Keratinocyte (primary cell): ENCODE measurements at regions not wholly inside any gene's neighbourhood (a gene's known extent, or its start where the extent isn't known, plus 50 kb on each side); places are given as distances from the start of the nearest gene placed in this dataset.

Experiments used
- DNase-seq: peaks from one replicate; pipeline ENCODE4 v3.0.0-alpha.2; 2011; ENCODE audit warnings: low read depth, missing footprints, low spot score
- FAIRE-seq: peaks from 2 replicates; lab custom pipeline; 2011; peaks lifted over from hg19 to GRCh38; lab: Jason Lieb, UNC
- H2AFZ ChIP-seq: 2 replicates; pipeline ENCODE4 v1.6.0; 2012; ENCODE audit warnings: low read length, control low read depth, inconsistent platforms; ENCODE audit not compliant: control insufficient read depth
- H3K27ac ChIP-seq: 2 replicates; pipeline ENCODE4 v1.5.1; 2011; ENCODE audit warnings: low read length; ENCODE audit not compliant: control insufficient read depth, insufficient read depth
- H3K27me3 ChIP-seq: 3 replicates; pipeline ENCODE4 v1.6.0; 2011; ENCODE audit warnings: low read length; ENCODE audit not compliant: control insufficient read depth, insufficient read depth; ENCODE audit errors: extremely low read depth
- H3K36me3 ChIP-seq, 2 experiments: 2 replicates in 1 of 2; 3 replicates in 1 of 2; pipeline ENCODE4 v1.5.1; 2011; ENCODE audit warnings: low read length in 2 of 2, mild to moderate bottlenecking in 1 of 2; ENCODE audit not compliant: control insufficient read depth in 2 of 2, insufficient read depth in 2 of 2; ENCODE audit errors: extremely low read depth in 1 of 2
- H3K4me1 ChIP-seq: 3 replicates; pipeline ENCODE4 v1.5.1; 2011; ENCODE audit warnings: low read length; ENCODE audit not compliant: control insufficient read depth, insufficient read depth; ENCODE audit errors: extremely low read depth
- H3K4me2 ChIP-seq: 3 replicates; pipeline ENCODE4 v1.6.0; 2011; ENCODE audit warnings: low read depth, low read length; ENCODE audit not compliant: control insufficient read depth, insufficient read depth; ENCODE audit errors: extremely low read depth
- H3K4me3 ChIP-seq, 3 experiments: fragments of 200-600 bp in 1 of 3; sonication (generic) in 1 of 3; 2 replicates in 2 of 3; 3 replicates in 1 of 3; pipeline ENCODE4 v1.5.1; 2011 to 2016; ENCODE audit warnings: low read length in 3 of 3, mild to moderate bottlenecking in 3 of 3, control low read depth in 2 of 3, inconsistent platforms in 1 of 3, low read depth in 1 of 3, mixed read lengths in 1 of 3, mixed run types in 1 of 3, moderate library complexity in 1 of 3; ENCODE audit not compliant: control insufficient read depth in 2 of 3, insufficient read depth in 2 of 3; ENCODE audit errors: extremely low read depth in 1 of 3
- H3K79me2 ChIP-seq: 2 replicates; pipeline ENCODE4 v1.6.0; 2012; ENCODE audit warnings: low read length; ENCODE audit not compliant: control insufficient read depth, insufficient read depth
- H3K9ac ChIP-seq: 3 replicates; pipeline ENCODE4 v1.6.0; 2011; ENCODE audit warnings: low read length; ENCODE audit not compliant: control insufficient read depth, insufficient read depth; ENCODE audit errors: extremely low read depth
- H3K9me1 ChIP-seq: 3 replicates; pipeline ENCODE4 v1.6.0; 2011; ENCODE audit warnings: low read length; ENCODE audit not compliant: control insufficient read depth, insufficient read depth; ENCODE audit errors: extremely low read depth
- H3K9me3 ChIP-seq: 2 replicates; pipeline ENCODE4 v1.5.1; 2012; ENCODE audit warnings: low read depth, low read length; ENCODE audit not compliant: control insufficient read depth
- H4K20me1 ChIP-seq: 3 replicates; pipeline ENCODE4 v1.6.0; 2011; ENCODE audit warnings: low read length; ENCODE audit not compliant: control insufficient read depth, insufficient read depth; ENCODE audit errors: extremely low read depth
- EZH2 ChIP-seq: IDR thresholded peaks from one replicate; pipeline ENCODE4 v1.6.1; 2012; ENCODE audit warnings: inconsistent platforms, mild to moderate bottlenecking, low read length, moderate library complexity
- dilution Hi-C: fragments of 300-500 bp; cut with MboI; formaldehyde crosslinking; loops from one replicate; pipeline ENCODE4 v1.7.0; 2020; ENCODE audit warnings: low sequenced_read_pairs; ENCODE audit not compliant: extremely low pct_ligation_motif_present
- TF ChIP-seq, protein P1 (sequence below), 3 experiments: IDR thresholded peaks in 1 of 3; conservative IDR thresholded peaks in 1 of 3; optimal IDR thresholded peaks in 1 of 3; 2 replicates in 2 of 3; 3 replicates in 1 of 3; pipeline versions ENCODE3 to v1.5.1; 2011; ENCODE audit warnings: low read length in 3 of 3, mild to moderate bottlenecking in 3 of 3, moderate library complexity in 2 of 3, control low read depth in 1 of 3, inconsistent platforms in 1 of 3; ENCODE audit not compliant: insufficient read depth in 2 of 3; ENCODE audit errors: extremely low read depth in 1 of 3

DNA sequence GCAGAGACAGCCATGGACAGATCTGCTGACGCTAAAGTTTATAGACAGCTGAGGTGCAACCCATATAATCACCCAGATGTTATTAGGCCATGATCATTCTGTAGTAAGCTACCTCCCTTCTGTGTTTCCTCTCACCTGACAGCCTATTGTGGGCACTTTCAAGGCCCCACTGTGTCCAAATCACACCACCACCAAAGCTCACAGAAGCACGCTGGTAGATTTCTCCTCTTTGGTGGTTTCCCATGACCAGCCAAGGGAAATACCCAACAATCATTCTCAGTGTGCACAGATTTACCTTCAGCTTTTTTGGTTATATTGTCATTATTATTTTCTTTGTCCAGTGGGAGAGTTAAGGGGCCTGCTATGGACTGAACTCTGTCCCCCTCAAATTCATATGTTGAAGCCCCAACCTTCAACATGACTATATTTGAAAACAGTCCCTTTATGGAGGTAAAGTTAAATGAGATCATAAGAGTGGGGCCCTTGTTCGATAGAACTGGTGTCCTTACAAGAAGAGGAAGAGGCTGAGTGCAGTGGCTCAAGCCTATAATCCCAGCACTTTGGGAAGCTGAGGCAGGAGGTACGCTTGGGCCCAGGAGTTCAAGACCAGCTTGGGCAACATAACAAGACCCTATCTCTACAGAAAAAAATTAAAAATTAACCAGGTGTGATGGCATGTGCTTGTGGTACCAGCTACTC, 74.0 kb upstream of the MSH6 start:
- H4K20me1 ChIP-seq, result no peaks in the 10 kb centered on the region
- DNase-seq, result no peak
- H3K4me2 ChIP-seq, result no peak overlapping the region
- H3K9me3 ChIP-seq, result no peaks in the 10 kb centered on the region
- FAIRE-seq, result no peak
- H3K27me3 ChIP-seq, result no peaks in the 10 kb centered on the region
- no peak overlapping the region for H2AFZ ChIP-seq
- dilution Hi-C loops, result no loop called here
- no peaks in the 10 kb centered on the region for H3K36me3 ChIP-seq
- H3K9ac ChIP-seq, result no peak overlapping the region
- H3K27ac ChIP-seq, result no peak overlapping the region
- H3K4me1 ChIP-seq, result no peaks in the 10 kb centered on the region
- H3K4me3 ChIP-seq, result no peak overlapping the region
- H3K9me1 ChIP-seq, result no peaks in the 10 kb centered on the region
- no peak for TF ChIP-seq EZH2
- TF ChIP-seq, protein P1, sequence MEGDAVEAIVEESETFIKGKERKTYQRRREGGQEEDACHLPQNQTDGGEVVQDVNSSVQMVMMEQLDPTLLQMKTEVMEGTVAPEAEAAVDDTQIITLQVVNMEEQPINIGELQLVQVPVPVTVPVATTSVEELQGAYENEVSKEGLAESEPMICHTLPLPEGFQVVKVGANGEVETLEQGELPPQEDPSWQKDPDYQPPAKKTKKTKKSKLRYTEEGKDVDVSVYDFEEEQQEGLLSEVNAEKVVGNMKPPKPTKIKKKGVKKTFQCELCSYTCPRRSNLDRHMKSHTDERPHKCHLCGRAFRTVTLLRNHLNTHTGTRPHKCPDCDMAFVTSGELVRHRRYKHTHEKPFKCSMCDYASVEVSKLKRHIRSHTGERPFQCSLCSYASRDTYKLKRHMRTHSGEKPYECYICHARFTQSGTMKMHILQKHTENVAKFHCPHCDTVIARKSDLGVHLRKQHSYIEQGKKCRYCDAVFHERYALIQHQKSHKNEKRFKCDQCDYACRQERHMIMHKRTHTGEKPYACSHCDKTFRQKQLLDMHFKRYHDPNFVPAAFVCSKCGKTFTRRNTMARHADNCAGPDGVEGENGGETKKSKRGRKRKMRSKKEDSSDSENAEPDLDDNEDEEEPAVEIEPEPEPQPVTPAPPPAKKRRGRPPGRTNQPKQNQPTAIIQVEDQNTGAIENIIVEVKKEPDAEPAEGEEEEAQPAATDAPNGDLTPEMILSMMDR (optimal IDR thresholded peaks at IDR 0.05 in 1 of 3, IDR thresholded peaks at IDR 0.05 in 1 of 3, conservative IDR thresholded peaks at IDR 0.05 in 1 of 3; ENCODE audit: extremely low read depth in 1 of 3, insufficient read depth in 2 of 3, low read length in 3 of 3), result no peak
- no peaks in the 10 kb centered on the region for H3K79me2 ChIP-seq

DNA sequence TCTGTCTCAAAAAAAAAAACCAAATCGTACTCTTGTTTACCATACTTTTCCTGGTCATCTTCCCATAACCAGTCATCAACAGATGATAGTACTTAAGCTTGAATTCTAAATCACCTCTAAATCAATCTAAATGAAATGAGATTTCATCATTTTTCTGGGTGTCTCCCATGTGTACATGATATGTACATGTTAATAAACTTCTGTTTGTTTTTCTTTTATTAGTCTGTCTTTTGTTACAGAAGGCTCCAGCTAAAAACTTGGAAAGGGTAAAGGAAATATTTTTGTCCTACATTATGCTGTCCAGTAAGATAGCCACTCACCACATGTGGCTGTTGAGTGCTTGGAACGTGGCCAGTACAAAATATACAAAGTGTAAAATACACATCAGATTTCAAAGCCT, 78.7 kb upstream of the MSH6 start:
- no peak overlapping the region for H2AFZ ChIP-seq
- H3K4me1 ChIP-seq, result no peaks in the 10 kb centered on the region
- H3K9me1 ChIP-seq, result no peaks in the 10 kb centered on the region
- H3K4me3 ChIP-seq, result no peak overlapping the region
- H3K9ac ChIP-seq, result no peak overlapping the region
- H3K27ac ChIP-seq, result no peak overlapping the region
- H3K4me2 ChIP-seq, result no peak overlapping the region
- no peak for FAIRE-seq
- DNase-seq, result no peak
- no peaks in the 10 kb centered on the region for H3K36me3 ChIP-seq
- H3K27me3 ChIP-seq, result no peaks in the 10 kb centered on the region
- TF ChIP-seq EZH2, result no peak
- TF ChIP-seq, protein P1 (optimal IDR thresholded peaks at IDR 0.05 in 1 of 3, IDR thresholded peaks at IDR 0.05 in 1 of 3, conservative IDR thresholded peaks at IDR 0.05 in 1 of 3; ENCODE audit: extremely low read depth in 1 of 3, insufficient read depth in 2 of 3, low read length in 3 of 3), result no peak
- no peaks in the 10 kb centered on the region for H3K9me3 ChIP-seq
- H3K79me2 ChIP-seq, result no peaks in the 10 kb centered on the region
- no peaks in the 10 kb centered on the region for H4K20me1 ChIP-seq
- dilution Hi-C loops, result no loop called here
